Gastroesophageal sphincter (tissue), 4 donors: ENCODE measurements at regions not wholly inside any gene's neighbourhood (a gene's known extent, or its start where the extent isn't known, plus 50 kb on each side); places are given as distances from the start of the nearest gene placed in this dataset.
"Not testable (repeated sequence)": the region's sequence is repeated elsewhere in the genome, so short reads cannot be mapped to it uniquely, and the experiment has no call there.

Source experiments
- ATAC-seq: fragments of 150-250 bp; one replicate; pipeline ENCODE4 v1.9.1; 2016; ENCODE audit warnings: mild to moderate bottlenecking, moderate library complexity
- H3K27ac ChIP-seq, 4 donors: fragments of 200-600 bp; sonication (generic) in 3 of 4; 1 replicate in 3 of 4; 2 replicates in 1 of 4; pipeline ENCODE4 v1.5.1; 2016 to 2019
- H3K27me3 ChIP-seq: fragments of 200-600 bp; sonication (generic); one replicate; pipeline ENCODE4 v1.5.1; 2019
- H3K36me3 ChIP-seq, 2 donors: fragments of 200-600 bp; sonication (generic); one replicate each; pipeline ENCODE4 v1.5.1; 2019; ENCODE audit warnings: control low read depth in 1 of 2
- H3K4me1 ChIP-seq, 3 donors: fragments of 200-600 bp; sonication (generic); 1 replicate in 2 of 3; 2 replicates in 1 of 3; pipeline ENCODE4 v1.5.1; 2016 to 2019; ENCODE audit warnings: control low read depth in 2 of 3
- H3K4me3 ChIP-seq, 2 donors: fragments of 200-600 bp; sonication (generic); one replicate each; pipeline ENCODE4 v1.5.1; 2019; ENCODE audit warnings: mild to moderate bottlenecking in 1 of 2, moderate library complexity in 1 of 2
- H3K9me3 ChIP-seq, 3 donors: fragments of 200-600 bp; sonication (generic); one replicate each; pipeline ENCODE4 v1.5.1; 2017 to 2019; ENCODE audit warnings: control low read depth in 2 of 3
- CTCF ChIP-seq, 4 experiments: fragments of 200-600 bp in 2 of 4; fragments of 450-650 bp in 2 of 4; sonication (generic) in 1 of 4; IDR thresholded peaks; one replicate each; pipeline ENCODE4 v1.5.1; 2017 to 2019; ENCODE audit warnings: antibody characterized with exemption in 4 of 4, mild to moderate bottlenecking in 2 of 4, moderate library complexity in 2 of 4
- EP300 ChIP-seq: sonication (generic); formaldehyde crosslinking; IDR thresholded peaks from one replicate; pipeline ENCODE4 v1.6.1; 2017; ENCODE audit warnings: antibody characterized with exemption, mild to moderate bottlenecking
- POLR2A ChIP-seq, 2 donors: fragments of 450-650 bp; IDR thresholded peaks; one replicate each; pipeline ENCODE4 v1.6.1; 2017; ENCODE audit warnings: antibody characterized with exemption in 2 of 2, mild to moderate bottlenecking in 2 of 2, moderate library complexity in 1 of 2
- POLR2AphosphoS5 ChIP-seq: sonication (generic); formaldehyde crosslinking; IDR thresholded peaks from one replicate; pipeline ENCODE4 v1.6.1; 2017; ENCODE audit warnings: antibody characterized with exemption
- WGBS, 2 donors: methylation state at CpG; one replicate each; pipeline ENCODE4 v1.1.5; 2018; ENCODE audit warnings: low coverage in 1 of 2; 5-methylcytosine and 5-hydroxymethylcytosine counted together

- no peak for TF ChIP-seq POLR2AphosphoS5
- TF ChIP-seq EP300, result no peak
- no peak for TF ChIP-seq CTCF (IDR thresholded peaks at IDR 0.05)
- TF ChIP-seq POLR2A (IDR thresholded peaks at IDR 0.05), result no peak
- no peak for ATAC-seq
- no peaks in the 10 kb centered on the region for H3K27me3 ChIP-seq
- H3K9me3 ChIP-seq, result no peaks in the 10 kb centered on the region
- no peak overlapping the region for H3K4me3 ChIP-seq
- H3K36me3 ChIP-seq, result no peaks in the 10 kb centered on the region
- peaks cover 0 to 14% (median 0%) of the 10 kb centered on the region in 3 donors for H3K4me1 ChIP-seq
- no peak overlapping the region for H3K27ac ChIP-seq
These were observed 991.2 kb upstream of the ACO1 start for GRCh38 chr9:31393240-31393639.

- ATAC-seq, result no peak
- Histone ChIP-seq H3K4me3 (no peak overlapping the region), H3K4me1 (peaks cover 0 to 14% (median 0%) of the 10 kb centered on the region in 3 donors), H3K27me3 (no peaks in the 10 kb centered on the region), H3K27ac (no peak overlapping the region), H3K36me3 (no peaks in the 10 kb centered on the region), H3K9me3 (no peaks in the 10 kb centered on the region)
- no peak for TF ChIP-seq POLR2A (IDR thresholded peaks at IDR 0.05)
- TF ChIP-seq CTCF (IDR thresholded peaks at IDR 0.05), result no peak
- TF ChIP-seq EP300, result no peak
- no peak for TF ChIP-seq POLR2AphosphoS5
- WGBS, 2 donors, result 7 to 19% methylated on average over 2 of the region's 2 CpGs
These were observed 990.4 kb upstream of the ACO1 start for GRCh38 chr9:31394015-31394473.

- TF ChIP-seq POLR2AphosphoS5 (no peak), EP300 (no peak), CTCF (IDR thresholded peaks at IDR 0.05) (no peak), POLR2A (IDR thresholded peaks at IDR 0.05) (no peak)
- H3K4me3 ChIP-seq, result no peak overlapping the region
- no peaks in the 10 kb centered on the region for H3K36me3 ChIP-seq
- H3K27me3 ChIP-seq, result no peaks in the 10 kb centered on the region
- no peak for ATAC-seq
- H3K9me3 ChIP-seq, result no peaks in the 10 kb centered on the region
- H3K4me1 ChIP-seq, result no peaks in the 10 kb centered on the region
- H3K27ac ChIP-seq, result no peak overlapping the region
These were observed 972.4 kb upstream of the ACO1 start for GRCh38 chr9:31412081-31412480.

- no peak for ATAC-seq
- Histone ChIP-seq H3K36me3 (no peaks in the 10 kb centered on the region), H3K4me1 (no peaks in the 10 kb centered on the region)
These were observed 969.3 kb upstream of the ACO1 start for GRCh38 chr9:31415164-31415563.

GRCh38 chr9:31418419-31418818, 966.0 kb upstream of the ACO1 start:
- 95 to 100% methylated on average over 4 of the region's 4 CpGs for WGBS, 2 donors
- Histone ChIP-seq H3K9me3 (peaks cover 0 to 10% (median 0%) of the 10 kb centered on the region in 3 donors), H3K4me1 (no peaks in the 10 kb centered on the region), H3K4me3 (no peak overlapping the region), H3K36me3 (no peaks in the 10 kb centered on the region), H3K27ac (no peak overlapping the region), H3K27me3 (no peaks in the 10 kb centered on the region)
- TF ChIP-seq POLR2A (IDR thresholded peaks at IDR 0.05) (no peak), CTCF (IDR thresholded peaks at IDR 0.05) (no peak), POLR2AphosphoS5 (no peak), EP300 (no peak)
- ATAC-seq, result no peak

More at GRCh38 chr9:31415164-31415563, 969.3 kb upstream of the ACO1 start:
- Histone ChIP-seq H3K27me3 (no peaks in the 10 kb centered on the region), H3K4me3 (no peak overlapping the region), H3K9me3 (peaks cover 0 to 10% (median 0%) of the 10 kb centered on the region in 3 donors), H3K27ac (no peak overlapping the region)
- TF ChIP-seq EP300 (no peak), CTCF (IDR thresholded peaks at IDR 0.05) (no peak), POLR2A (IDR thresholded peaks at IDR 0.05) (no peak), POLR2AphosphoS5 (no peak)

GRCh38 chr9:31443630-31444457, 940.6 kb upstream of the ACO1 start:
- not testable (repeated sequence) for H3K27ac ChIP-seq, H3K9me3 ChIP-seq, ATAC-seq, H3K4me3 ChIP-seq, H3K27me3 ChIP-seq, H3K4me1 ChIP-seq, H3K36me3 ChIP-seq
- WGBS, 2 donors, result 44 to 54% methylated on average over 6 to 7 of the region's 7 CpGs
